H9 (cell line): ENCODE measurements at regions not wholly inside any gene's neighbourhood (a gene's known extent, or its start where the extent isn't known, plus 50 kb on each side); places are given as distances from the start of the nearest gene placed in this dataset.

Source experiments
- DNase-seq: peaks from one replicate; pipeline ENCODE4 v3.0.0-alpha.2; 2017
- H2AFZ ChIP-seq: one replicate; pipeline ENCODE4 v1.6.1; 2013; ENCODE audit warnings: mild to moderate bottlenecking, low read length, control low read depth, moderate library complexity
- H2AK5ac ChIP-seq: 2 replicates; pipeline ENCODE4 v1.6.1; 2013; ENCODE audit warnings: low read length, control low read depth, mixed read lengths; ENCODE audit not compliant: insufficient read length
- H2BK120ac ChIP-seq: one replicate; pipeline ENCODE4 v1.6.1; 2013; ENCODE audit warnings: low read depth, mild to moderate bottlenecking, low read length, control low read depth, inconsistent platforms; ENCODE audit not compliant: poor library complexity, severe bottlenecking
- H2BK12ac ChIP-seq: 2 replicates; pipeline ENCODE4 v1.6.1; 2013; ENCODE audit warnings: low read length, control low read depth, mixed read lengths, low read depth; ENCODE audit not compliant: insufficient read length
- H2BK15ac ChIP-seq: 2 replicates; pipeline ENCODE4 v1.6.1; 2013; ENCODE audit warnings: low read depth, low read length, control low read depth
- H2BK20ac ChIP-seq: one replicate; pipeline ENCODE4 v1.6.1; 2013; ENCODE audit warnings: low read depth, mild to moderate bottlenecking, low read length, control low read depth, inconsistent platforms; ENCODE audit not compliant: poor library complexity, severe bottlenecking
- H2BK5ac ChIP-seq: 2 replicates; pipeline ENCODE4 v1.6.1; 2013; ENCODE audit warnings: low read length, control low read depth, mixed read lengths; ENCODE audit not compliant: insufficient read length
- H3K14ac ChIP-seq: 2 replicates; pipeline ENCODE4 v1.6.1; 2013; ENCODE audit warnings: low read length, control low read depth; ENCODE audit not compliant: insufficient read depth
- H3K18ac ChIP-seq: 2 replicates; pipeline ENCODE4 v1.6.1; 2013; ENCODE audit warnings: low read depth, mild to moderate bottlenecking, mixed read lengths, low read length, control low read depth; ENCODE audit not compliant: insufficient read length
- H3K23ac ChIP-seq: 2 replicates; pipeline ENCODE4 v1.6.1; 2013; ENCODE audit warnings: low read length, control low read depth, mixed read lengths, low read depth; ENCODE audit not compliant: insufficient read length
- H3K23me2 ChIP-seq: 2 replicates; pipeline ENCODE4 v1.6.1; 2013; ENCODE audit warnings: low read depth, mild to moderate bottlenecking, mixed read lengths, low read length, control low read depth; ENCODE audit not compliant: insufficient read length, poor library complexity, severe bottlenecking
- H3K27ac ChIP-seq: 2 replicates; pipeline ENCODE4 v1.5.1; 2013; ENCODE audit warnings: low read length, control low read depth, mixed read lengths, low read depth; ENCODE audit not compliant: insufficient read length
- H3K27me3 ChIP-seq: 2 replicates; pipeline ENCODE4 v1.6.1; 2013; ENCODE audit warnings: low read length, control low read depth, inconsistent platforms; ENCODE audit not compliant: insufficient read depth
- H3K4ac ChIP-seq: 2 replicates; pipeline ENCODE4 v1.6.1; 2013; ENCODE audit warnings: low read depth, mild to moderate bottlenecking, control low read depth, inconsistent platforms, low read length, moderate library complexity
- H3K4me1 ChIP-seq: 2 replicates; pipeline ENCODE4 v1.6.1; 2013; ENCODE audit warnings: low read length, control low read depth, inconsistent platforms; ENCODE audit not compliant: insufficient read depth
- H3K4me2 ChIP-seq: 2 replicates; pipeline ENCODE4 v1.6.1; 2013; ENCODE audit warnings: low read length, control low read depth, mixed read lengths; ENCODE audit not compliant: insufficient read length, insufficient read depth
- H3K56ac ChIP-seq: 2 replicates; pipeline ENCODE4 v1.6.1; 2013; ENCODE audit warnings: low read depth, mild to moderate bottlenecking, mixed read lengths, low read length, control low read depth; ENCODE audit not compliant: insufficient read length
- H3K79me1 ChIP-seq: 2 replicates; pipeline ENCODE4 v1.6.1; 2013; ENCODE audit warnings: low read depth, mild to moderate bottlenecking, moderate library complexity, low read length, control low read depth, inconsistent platforms; ENCODE audit not compliant: insufficient read depth, poor library complexity, severe bottlenecking
- H3K79me2 ChIP-seq: 2 replicates; pipeline ENCODE4 v1.6.1; 2013; ENCODE audit warnings: low read length, control low read depth, inconsistent platforms; ENCODE audit not compliant: insufficient read depth
- H3K9ac ChIP-seq: 2 replicates; pipeline ENCODE4 v1.6.1; 2013; ENCODE audit warnings: low read length, control low read depth, mixed read lengths; ENCODE audit not compliant: insufficient read length; ENCODE audit errors: extremely low read depth
- H3K9me3 ChIP-seq: one replicate; pipeline ENCODE4 v1.6.1; 2013; ENCODE audit warnings: low read depth, low read length, inconsistent platforms; ENCODE audit not compliant: control insufficient read depth
- H3T11ph ChIP-seq: one replicate; pipeline ENCODE4 v1.6.1; 2013; ENCODE audit warnings: mild to moderate bottlenecking, low read length, control low read depth, inconsistent platforms
- H4K20me1 ChIP-seq: one replicate; pipeline ENCODE4 v1.6.1; 2013; ENCODE audit not compliant: control insufficient read depth, insufficient read length, insufficient read depth
- H4K5ac ChIP-seq: 2 replicates; pipeline ENCODE4 v1.6.1; 2013; ENCODE audit warnings: low read depth, mild to moderate bottlenecking, mixed read lengths, low read length, control low read depth; ENCODE audit not compliant: insufficient read length
- H4K8ac ChIP-seq: replicated peaks from 2 replicates; pipeline ENCODE4 v1.6.1; 2013; ENCODE audit warnings: low read length, control low read depth, mixed read lengths, low read depth; ENCODE audit not compliant: insufficient read length
- H4K91ac ChIP-seq: 2 replicates; pipeline ENCODE4 v1.6.1; 2013; ENCODE audit warnings: low read depth, mild to moderate bottlenecking, moderate library complexity, mixed read lengths, low read length, control low read depth; ENCODE audit not compliant: insufficient read length
- H3K27ac Mint-ChIP-seq, 3 experiments: 2 replicates in 2 of 3; 3 replicates in 1 of 3; pipeline ENCODE4 v1.8.0; 2020 to 2021; ENCODE audit warnings: mixed read lengths in 3 of 3, mild to moderate bottlenecking in 1 of 3, moderate library complexity in 1 of 3
- H3K27me3 Mint-ChIP-seq: 2 replicates; pipeline ENCODE4 v1.8.0; 2021; ENCODE audit warnings: low read depth, mild to moderate bottlenecking, moderate library complexity, mixed read lengths
- H3K36me3 Mint-ChIP-seq, 3 experiments: 2 replicates in 2 of 3; 3 replicates in 1 of 3; pipeline ENCODE4 v1.8.0; 2020 to 2021; ENCODE audit warnings: low read depth in 3 of 3, mixed read lengths in 3 of 3; ENCODE audit not compliant: insufficient read depth in 1 of 3
- H3K4me1 Mint-ChIP-seq, 2 experiments: 2 replicates each; pipeline ENCODE4 v1.8.0; 2020; ENCODE audit warnings: mixed read lengths in 2 of 2
- H3K4me3 Mint-ChIP-seq, 2 experiments: 2 replicates in 1 of 2; 3 replicates in 1 of 2; pipeline ENCODE4 v1.8.0; 2020 to 2021; ENCODE audit warnings: mild to moderate bottlenecking in 2 of 2, mixed read lengths in 2 of 2, moderate library complexity in 1 of 2
- H3K9me3 Mint-ChIP-seq, 2 experiments: 2 replicates in 1 of 2; 3 replicates in 1 of 2; pipeline ENCODE4 v1.8.0; 2020; ENCODE audit warnings: mild to moderate bottlenecking in 2 of 2, mixed read lengths in 2 of 2, moderate library complexity in 1 of 2
- WGBS: extraction: QIAGEN DNeasy Blood & Tissue Kit; methylation state at CpG from one replicate; pipeline ENCODE4 v1.1.7; 2013; ENCODE audit warnings: missing lambda C conversion rate, low lambda C conversion rate, mixed read lengths; ENCODE audit not compliant: insufficient read length; ENCODE audit errors: extremely low coverage; 5-methylcytosine and 5-hydroxymethylcytosine counted together
- TF ChIP-seq, protein P1 (sequence below): fragments of 200-600 bp; sonication (generic); conservative IDR thresholded peaks from 3 replicates; pipeline ENCODE4 v1.8.0; 2021; ENCODE audit warnings: antibody characterized with exemption, mild to moderate bottlenecking

DNA sequence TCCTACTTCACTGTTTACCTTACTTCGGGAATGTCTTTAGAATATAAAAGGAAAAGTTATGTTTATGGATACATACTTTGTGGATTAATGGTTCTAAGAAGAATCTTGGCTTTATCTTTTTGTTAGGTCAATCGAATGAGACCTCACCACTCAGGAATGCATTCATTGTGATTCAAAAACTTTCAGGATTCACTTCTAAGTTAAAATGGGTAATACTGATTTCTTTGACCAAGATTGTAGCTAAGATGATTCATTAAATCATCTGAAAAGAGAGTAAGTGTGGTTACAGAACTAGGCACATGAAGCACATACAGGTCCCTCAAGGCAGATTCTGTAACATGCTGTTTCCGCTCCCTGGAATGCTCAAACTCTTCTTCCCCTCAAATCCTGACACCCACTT, 716.4 kb downstream of the KCNA4 start:
- Histone ChIP-seq H3K27me3 (no peaks in the 10 kb centered on the region), H3K4me1 (no peaks in the 10 kb centered on the region), H3K79me1 (no peaks in the 10 kb centered on the region), H2BK12ac (no peak overlapping the region), H4K5ac (no peak overlapping the region), H3K9ac (no peak overlapping the region), H2BK20ac (no peak overlapping the region), H2BK15ac (no peak overlapping the region), H3K79me2 (no peaks in the 10 kb centered on the region), H2BK120ac (no peak overlapping the region), H4K20me1 (no peaks in the 10 kb centered on the region), H3K27ac (no peak overlapping the region), H3K56ac (no peak overlapping the region), H2AK5ac (no peak overlapping the region), H3K23ac (no peak overlapping the region), H3K18ac (no peak overlapping the region), H3K4ac (no peak overlapping the region), H4K8ac (no peak overlapping the region), H2BK5ac (no peak overlapping the region), H2AFZ (no peak overlapping the region), H3K9me3 (no peaks in the 10 kb centered on the region), H4K91ac (no peak overlapping the region), H3K14ac (no peak overlapping the region), H3K23me2 (no peaks in the 10 kb centered on the region), H3T11ph (no peak overlapping the region), H3K4me2 (no peak overlapping the region)
- no CpG with 5 or more reads among the region's 3 CpGs for WGBS
- no peaks in the 10 kb centered on the region for H3K9me3 Mint-ChIP-seq
- H3K36me3 Mint-ChIP-seq = no peaks in the 10 kb centered on the region
- TF ChIP-seq, protein P1, sequence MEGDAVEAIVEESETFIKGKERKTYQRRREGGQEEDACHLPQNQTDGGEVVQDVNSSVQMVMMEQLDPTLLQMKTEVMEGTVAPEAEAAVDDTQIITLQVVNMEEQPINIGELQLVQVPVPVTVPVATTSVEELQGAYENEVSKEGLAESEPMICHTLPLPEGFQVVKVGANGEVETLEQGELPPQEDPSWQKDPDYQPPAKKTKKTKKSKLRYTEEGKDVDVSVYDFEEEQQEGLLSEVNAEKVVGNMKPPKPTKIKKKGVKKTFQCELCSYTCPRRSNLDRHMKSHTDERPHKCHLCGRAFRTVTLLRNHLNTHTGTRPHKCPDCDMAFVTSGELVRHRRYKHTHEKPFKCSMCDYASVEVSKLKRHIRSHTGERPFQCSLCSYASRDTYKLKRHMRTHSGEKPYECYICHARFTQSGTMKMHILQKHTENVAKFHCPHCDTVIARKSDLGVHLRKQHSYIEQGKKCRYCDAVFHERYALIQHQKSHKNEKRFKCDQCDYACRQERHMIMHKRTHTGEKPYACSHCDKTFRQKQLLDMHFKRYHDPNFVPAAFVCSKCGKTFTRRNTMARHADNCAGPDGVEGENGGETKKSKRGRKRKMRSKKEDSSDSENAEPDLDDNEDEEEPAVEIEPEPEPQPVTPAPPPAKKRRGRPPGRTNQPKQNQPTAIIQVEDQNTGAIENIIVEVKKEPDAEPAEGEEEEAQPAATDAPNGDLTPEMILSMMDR = no peak
- H3K27me3 Mint-ChIP-seq = no peaks in the 10 kb centered on the region
- DNase-seq = no peak
- H3K27ac Mint-ChIP-seq = peak overlapping the region in 2 of 3 experiments; percentile 1 to 69; a peak in 3 of 7 replicates
- no peak overlapping the region for H3K4me3 Mint-ChIP-seq
- H3K4me1 Mint-ChIP-seq = peaks cover 8% of the 10 kb centered on the region in 2 experiments
